AG09319 (cell line): ENCODE measurements at regions not wholly inside any gene's neighbourhood (a gene's known extent, or its start where the extent isn't known, plus 50 kb on each side); places are given as distances from the start of the nearest gene placed in this dataset.

ENCODE experiments used
- DNase-seq: peaks from one replicate; pipeline ENCODE4 v3.0.0-alpha.2; 2010; ENCODE audit warnings: low read depth; ENCODE audit errors: extremely low read depth
- TF ChIP-seq, protein P1 (sequence below): IDR thresholded peaks from 2 replicates; pipeline ENCODE4 v1.5.1; 2011; ENCODE audit warnings: low read depth, mild to moderate bottlenecking, inconsistent platforms, low read length, moderate library complexity

DNA sequence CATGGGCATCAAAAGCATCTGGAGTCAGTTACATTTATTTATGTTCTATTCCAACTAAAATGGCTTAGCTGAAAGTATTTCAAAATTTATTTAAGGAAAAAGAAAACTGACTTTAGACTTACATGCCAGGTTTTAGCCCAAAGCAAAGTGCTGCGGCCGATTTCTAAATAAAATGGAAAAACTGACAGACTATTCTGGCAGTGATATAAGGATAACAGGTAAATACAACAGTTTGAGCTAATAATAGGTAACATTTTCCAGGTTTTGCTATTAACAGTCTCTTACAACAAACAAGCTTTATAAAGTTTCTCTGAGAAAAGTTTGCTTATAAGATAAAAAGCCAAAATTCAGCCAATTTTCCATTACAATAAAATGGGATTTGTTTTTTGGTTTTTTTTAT, 937.2 kb upstream of the FLRT2 start:
- DNase-seq, result no peak
- TF ChIP-seq, protein P1, sequence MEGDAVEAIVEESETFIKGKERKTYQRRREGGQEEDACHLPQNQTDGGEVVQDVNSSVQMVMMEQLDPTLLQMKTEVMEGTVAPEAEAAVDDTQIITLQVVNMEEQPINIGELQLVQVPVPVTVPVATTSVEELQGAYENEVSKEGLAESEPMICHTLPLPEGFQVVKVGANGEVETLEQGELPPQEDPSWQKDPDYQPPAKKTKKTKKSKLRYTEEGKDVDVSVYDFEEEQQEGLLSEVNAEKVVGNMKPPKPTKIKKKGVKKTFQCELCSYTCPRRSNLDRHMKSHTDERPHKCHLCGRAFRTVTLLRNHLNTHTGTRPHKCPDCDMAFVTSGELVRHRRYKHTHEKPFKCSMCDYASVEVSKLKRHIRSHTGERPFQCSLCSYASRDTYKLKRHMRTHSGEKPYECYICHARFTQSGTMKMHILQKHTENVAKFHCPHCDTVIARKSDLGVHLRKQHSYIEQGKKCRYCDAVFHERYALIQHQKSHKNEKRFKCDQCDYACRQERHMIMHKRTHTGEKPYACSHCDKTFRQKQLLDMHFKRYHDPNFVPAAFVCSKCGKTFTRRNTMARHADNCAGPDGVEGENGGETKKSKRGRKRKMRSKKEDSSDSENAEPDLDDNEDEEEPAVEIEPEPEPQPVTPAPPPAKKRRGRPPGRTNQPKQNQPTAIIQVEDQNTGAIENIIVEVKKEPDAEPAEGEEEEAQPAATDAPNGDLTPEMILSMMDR, result no peak

DNA sequence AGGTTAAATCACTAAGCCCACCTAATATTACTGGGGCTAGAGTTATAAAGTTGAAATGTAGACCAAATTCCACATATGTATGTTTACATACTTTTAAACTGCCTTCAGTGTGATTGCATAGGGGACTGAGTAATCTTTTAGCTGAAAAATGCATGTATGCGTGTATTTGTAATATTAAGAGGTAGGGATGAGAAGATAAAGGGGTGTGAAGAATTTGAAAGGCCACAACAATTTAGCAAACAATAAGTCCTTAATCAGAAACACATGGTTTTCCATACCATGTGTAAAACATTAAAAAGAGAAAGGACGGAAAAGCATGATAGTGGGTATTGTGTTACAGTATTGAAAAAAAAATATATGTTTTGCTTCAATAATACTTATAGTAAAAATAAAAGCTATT, 919.9 kb upstream of the FLRT2 start:
- no peak for DNase-seq
- TF ChIP-seq, protein P1, result no peak

DNA sequence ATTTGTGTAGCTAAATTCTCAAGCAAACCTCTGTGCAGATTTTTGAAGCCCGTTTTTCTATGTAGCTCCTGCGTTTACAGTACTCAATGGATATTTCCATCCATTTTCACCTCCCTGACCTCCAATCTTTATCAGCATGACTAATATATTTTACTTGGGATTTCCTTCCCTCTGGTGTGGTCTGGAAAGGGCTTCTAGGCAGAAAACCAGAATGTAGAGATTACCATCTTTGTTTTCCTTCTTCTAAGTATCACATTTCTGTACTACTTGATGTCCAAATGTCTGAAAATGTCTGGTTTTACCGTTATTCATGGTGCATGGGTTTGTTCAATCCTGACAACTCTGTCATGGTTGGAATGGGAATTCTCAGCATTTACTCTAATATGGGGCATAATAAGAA, 907.6 kb upstream of the FLRT2 start:
- DNase-seq, result no peak

DNA sequence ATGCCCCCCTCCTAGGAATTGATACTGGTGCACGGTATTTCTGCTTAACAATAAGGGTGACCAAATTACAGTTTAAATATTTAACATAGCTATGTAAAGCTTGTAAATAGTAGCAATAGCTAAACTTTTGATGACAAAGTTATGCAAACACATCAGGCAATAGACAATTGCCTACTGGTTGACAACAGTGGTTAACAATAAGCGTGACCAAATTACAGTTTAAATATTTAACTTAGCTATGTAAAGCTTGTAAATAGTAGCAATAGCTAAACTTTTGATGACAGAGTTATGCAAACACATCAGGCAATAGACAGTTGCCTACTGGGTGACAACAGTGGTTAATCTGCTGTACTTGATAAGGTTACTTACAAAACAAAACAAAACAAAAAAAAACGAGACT, 886.5 kb upstream of the FLRT2 start:
- TF ChIP-seq, protein P1, result no peak
- DNase-seq, result no peak

More for the DNA sequence above, 907.6 kb upstream of the FLRT2 start:
- TF ChIP-seq, protein P1, result no peak

DNA sequence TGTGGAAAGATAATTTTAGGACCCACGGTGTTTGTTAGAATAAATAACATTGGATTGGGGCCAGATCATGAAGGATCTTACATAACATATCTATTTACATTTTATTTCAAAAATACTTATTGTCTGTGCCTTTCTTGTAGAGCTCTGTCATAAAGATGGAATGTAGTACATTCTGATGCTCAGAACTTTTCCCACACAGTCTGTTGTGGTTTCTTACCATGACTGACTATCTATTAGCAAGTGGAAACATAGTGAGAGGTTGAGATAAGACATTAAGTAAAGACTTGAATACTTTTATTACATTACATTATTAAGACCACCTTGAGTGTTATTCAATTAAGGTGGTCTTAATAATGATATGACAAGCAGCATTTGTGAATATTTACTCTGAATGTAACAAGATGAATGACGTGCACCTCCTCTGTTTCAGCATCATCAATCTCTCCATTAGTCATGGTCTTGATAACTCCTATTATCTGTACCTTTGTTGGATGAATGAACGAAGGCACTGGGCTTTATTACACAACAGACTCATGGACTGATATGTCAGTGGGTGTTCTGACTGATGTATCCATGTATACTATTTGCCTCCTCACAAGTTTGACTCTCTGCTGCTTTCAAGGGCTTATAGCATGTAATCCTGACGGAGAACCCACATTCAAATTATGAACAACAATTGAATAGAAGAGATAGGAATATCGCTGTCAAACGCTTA, 883.0 kb upstream of the FLRT2 start:
- DNase-seq, result no peak
- TF ChIP-seq, protein P1, result no peak

DNA sequence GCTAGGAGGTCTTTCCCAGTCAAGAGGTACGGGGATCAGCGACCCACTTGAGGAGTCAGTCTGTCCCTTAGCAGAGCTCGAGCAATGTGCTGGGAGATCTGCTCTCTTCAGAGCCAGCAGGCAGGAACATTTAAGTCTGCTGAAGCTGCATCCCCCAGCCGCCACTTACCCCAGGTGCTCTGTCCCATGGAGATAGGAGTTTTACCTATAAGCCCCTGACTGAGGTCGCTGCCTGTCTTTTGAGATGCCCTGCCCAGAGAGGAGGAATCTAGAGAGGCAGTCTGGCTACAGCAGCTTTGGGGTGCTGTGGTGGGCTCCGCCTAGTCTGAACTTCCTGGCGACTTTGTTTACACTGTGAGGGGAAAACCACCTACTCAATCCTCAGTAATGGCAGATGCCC, 874.9 kb upstream of the FLRT2 start:
- DNase-seq, result no peak
- TF ChIP-seq, protein P1, result no peak

DNA sequence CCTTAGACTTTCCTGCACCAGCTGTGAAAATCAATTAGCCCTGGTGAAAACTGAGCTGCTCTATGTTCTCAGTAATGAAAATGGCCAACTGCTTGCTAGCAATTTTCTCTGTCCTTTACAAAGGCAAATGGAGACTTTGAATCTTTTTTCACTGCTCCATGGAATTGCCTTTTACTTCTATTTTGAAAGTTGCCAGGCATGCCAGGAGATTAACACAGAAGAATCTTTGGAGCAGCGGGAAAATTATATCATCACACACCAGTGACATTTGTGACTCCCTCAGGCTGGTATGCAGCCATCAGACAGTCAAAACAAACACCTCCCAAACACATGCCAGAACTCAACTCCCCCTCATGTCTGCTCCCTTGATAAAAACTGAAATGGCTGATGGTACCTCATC, 872.0 kb upstream of the FLRT2 start:
- DNase-seq, result no peak

More for the DNA sequence above, 872.0 kb upstream of the FLRT2 start:
- TF ChIP-seq, protein P1, result no peak
